H1 (cell line): ENCODE measurements at regions not wholly inside any gene's neighbourhood (a gene's known extent, or its start where the extent isn't known, plus 50 kb on each side); places are given as distances from the start of the nearest gene placed in this dataset.

Experiments used
- BACH1 ChIP-seq: IDR thresholded peaks from 2 replicates; pipeline ENCODE4 v1.6.1; 2012; ENCODE audit warnings: low read length, improper control_type of control experiment
- EGR1 ChIP-seq: IDR thresholded peaks from 2 replicates; pipeline ENCODE4 v1.6.1; 2011; ENCODE audit warnings: low read depth, low read length, borderline replicate concordance
- EP300 ChIP-seq, 2 experiments: IDR thresholded peaks; 1 replicate in 1 of 2; 2 replicates in 1 of 2; pipeline ENCODE4 v1.6.1; 2011 to 2012; ENCODE audit warnings: low read depth in 2 of 2, low read length in 2 of 2, mild to moderate bottlenecking in 2 of 2, borderline replicate concordance in 1 of 2, inconsistent platforms in 1 of 2, moderate library complexity in 1 of 2
- GABPA ChIP-seq: IDR thresholded peaks from 2 replicates; pipeline ENCODE4 v1.6.1; 2011; ENCODE audit warnings: mild to moderate bottlenecking, low read length, moderate library complexity, borderline replicate concordance; ENCODE audit not compliant: insufficient read depth
- HDAC2 ChIP-seq, 2 experiments: fragments of 300-600 bp in 1 of 2; sonication (generic) in 1 of 2; IDR thresholded peaks; 2 replicates each; pipeline ENCODE4 v1.6.1; 2011 to 2012; ENCODE audit warnings: low read depth in 2 of 2, low read length in 2 of 2, mild to moderate bottlenecking in 2 of 2, moderate library complexity in 2 of 2, borderline replicate concordance in 1 of 2, inconsistent platforms in 1 of 2
- HDAC6 ChIP-seq: IDR thresholded peaks from one replicate; pipeline ENCODE4 v1.7.1; 2012; ENCODE audit warnings: low read depth, mild to moderate bottlenecking, inconsistent platforms, low read length, moderate library complexity
- RAD21 ChIP-seq, 2 experiments: IDR thresholded peaks in 1 of 2; conservative IDR thresholded peaks in 1 of 2; 2 replicates each; pipeline ENCODE4 v1.6.1; 2011; ENCODE audit warnings: low read depth in 2 of 2, low read length in 2 of 2, improper control_type of control experiment in 1 of 2, inconsistent platforms in 1 of 2, mild to moderate bottlenecking in 1 of 2, moderate library complexity in 1 of 2
- RBBP5 ChIP-seq: IDR thresholded peaks from 2 replicates; pipeline ENCODE4 v1.7.1; 2012; ENCODE audit warnings: low read depth, mild to moderate bottlenecking, inconsistent platforms, low read length, moderate library complexity, borderline replicate concordance
- RFX5 ChIP-seq: IDR thresholded peaks from 2 replicates; pipeline ENCODE4 v1.6.1; 2011; ENCODE audit warnings: low read depth, low read length, improper control_type of control experiment, borderline replicate concordance
- SRF ChIP-seq: IDR thresholded peaks from 2 replicates; pipeline ENCODE4 v1.6.1; 2011; ENCODE audit warnings: mild to moderate bottlenecking, low read depth, low read length, moderate library complexity
- SUZ12 ChIP-seq: fragments of 200-600 bp; sonication (generic); IDR thresholded peaks from 2 replicates; pipeline ENCODE4 v1.6.1; 2012; ENCODE audit warnings: mild to moderate bottlenecking, inconsistent platforms, low read length, moderate library complexity, mixed read lengths
- ZNF274 ChIP-seq: IDR thresholded peaks from 2 replicates; pipeline ENCODE4 v1.7.0; 2012; ENCODE audit warnings: low read length, borderline replicate concordance; ENCODE audit errors: extremely low read depth
- TF ChIP-seq, protein P1 (sequence below), 3 experiments: IDR thresholded peaks; 1 replicate in 2 of 3; 2 replicates in 1 of 3; pipeline versions ENCODE4 v1.5.1 to v1.6.1; 2011; ENCODE audit warnings: low read length in 3 of 3, mild to moderate bottlenecking in 3 of 3, inconsistent platforms in 2 of 3, low read depth in 1 of 3, moderate library complexity in 1 of 3; ENCODE audit not compliant: insufficient read depth in 1 of 3; ENCODE audit errors: control extremely low read depth in 1 of 3
- TF ChIP-seq, protein P2 (sequence below): IDR thresholded peaks from 2 replicates; pipeline ENCODE4 v1.6.1; 2012; ENCODE audit warnings: low read length, inconsistent platforms

DNA sequence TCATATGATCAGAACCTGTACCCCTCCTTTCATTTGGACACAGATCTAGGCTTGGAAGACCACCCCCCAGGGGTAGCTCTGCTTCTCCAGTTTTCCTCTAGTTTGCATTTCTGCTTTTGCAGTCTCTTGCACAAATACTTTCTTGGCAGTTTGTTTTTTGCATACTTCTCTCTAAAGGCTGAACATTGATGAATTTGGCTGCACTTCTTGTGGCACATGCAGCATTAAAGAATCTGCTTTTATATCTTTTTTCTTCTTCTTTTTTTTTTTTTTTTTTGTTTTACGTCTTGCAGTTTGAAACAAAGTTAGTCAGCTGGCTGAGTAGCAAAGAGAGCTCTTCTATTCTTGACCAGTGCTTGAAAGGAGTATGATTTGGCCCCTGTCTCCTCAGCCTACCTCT lies 273.0 kb downstream of the GLUD2 start:
- TF ChIP-seq SUZ12 = no peak
- TF ChIP-seq, protein P1, sequence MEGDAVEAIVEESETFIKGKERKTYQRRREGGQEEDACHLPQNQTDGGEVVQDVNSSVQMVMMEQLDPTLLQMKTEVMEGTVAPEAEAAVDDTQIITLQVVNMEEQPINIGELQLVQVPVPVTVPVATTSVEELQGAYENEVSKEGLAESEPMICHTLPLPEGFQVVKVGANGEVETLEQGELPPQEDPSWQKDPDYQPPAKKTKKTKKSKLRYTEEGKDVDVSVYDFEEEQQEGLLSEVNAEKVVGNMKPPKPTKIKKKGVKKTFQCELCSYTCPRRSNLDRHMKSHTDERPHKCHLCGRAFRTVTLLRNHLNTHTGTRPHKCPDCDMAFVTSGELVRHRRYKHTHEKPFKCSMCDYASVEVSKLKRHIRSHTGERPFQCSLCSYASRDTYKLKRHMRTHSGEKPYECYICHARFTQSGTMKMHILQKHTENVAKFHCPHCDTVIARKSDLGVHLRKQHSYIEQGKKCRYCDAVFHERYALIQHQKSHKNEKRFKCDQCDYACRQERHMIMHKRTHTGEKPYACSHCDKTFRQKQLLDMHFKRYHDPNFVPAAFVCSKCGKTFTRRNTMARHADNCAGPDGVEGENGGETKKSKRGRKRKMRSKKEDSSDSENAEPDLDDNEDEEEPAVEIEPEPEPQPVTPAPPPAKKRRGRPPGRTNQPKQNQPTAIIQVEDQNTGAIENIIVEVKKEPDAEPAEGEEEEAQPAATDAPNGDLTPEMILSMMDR (IDR thresholded peaks at IDR 0.05; ENCODE audit: control extremely low read depth in 1 of 3, insufficient read depth in 1 of 3, low read depth in 1 of 3, low read length in 3 of 3) = no peak
- no peak for TF ChIP-seq ZNF274
- TF ChIP-seq RBBP5 = no peak
- TF ChIP-seq RFX5 = no peak
- TF ChIP-seq SRF = no peak
- TF ChIP-seq HDAC6 = no peak
- TF ChIP-seq EP300 (IDR thresholded peaks at IDR 0.05; ENCODE audit: borderline replicate concordance in 1 of 2, low read depth in 2 of 2, low read length in 2 of 2) = no peak
- TF ChIP-seq RAD21 (IDR thresholded peaks at IDR 0.05 in 1 of 2, conservative IDR thresholded peaks at IDR 0.05 in 1 of 2; ENCODE audit: low read depth in 2 of 2, low read length in 2 of 2) = no peak
- TF ChIP-seq BACH1 = no peak
- TF ChIP-seq, protein P2, sequence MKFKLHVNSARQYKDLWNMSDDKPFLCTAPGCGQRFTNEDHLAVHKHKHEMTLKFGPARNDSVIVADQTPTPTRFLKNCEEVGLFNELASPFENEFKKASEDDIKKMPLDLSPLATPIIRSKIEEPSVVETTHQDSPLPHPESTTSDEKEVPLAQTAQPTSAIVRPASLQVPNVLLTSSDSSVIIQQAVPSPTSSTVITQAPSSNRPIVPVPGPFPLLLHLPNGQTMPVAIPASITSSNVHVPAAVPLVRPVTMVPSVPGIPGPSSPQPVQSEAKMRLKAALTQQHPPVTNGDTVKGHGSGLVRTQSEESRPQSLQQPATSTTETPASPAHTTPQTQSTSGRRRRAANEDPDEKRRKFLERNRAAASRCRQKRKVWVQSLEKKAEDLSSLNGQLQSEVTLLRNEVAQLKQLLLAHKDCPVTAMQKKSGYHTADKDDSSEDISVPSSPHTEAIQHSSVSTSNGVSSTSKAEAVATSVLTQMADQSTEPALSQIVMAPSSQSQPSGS = no peak
- no peak for TF ChIP-seq HDAC2 (IDR thresholded peaks at IDR 0.05; ENCODE audit: borderline replicate concordance in 1 of 2, low read depth in 2 of 2, low read length in 2 of 2)
- TF ChIP-seq GABPA = no peak
- no peak for TF ChIP-seq EGR1
